GM12878 (cell line): ENCODE measurements at regions not wholly inside any gene's neighbourhood (a gene's known extent, or its start where the extent isn't known, plus 50 kb on each side); places are given as distances from the start of the nearest gene placed in this dataset.

Source experiments
- ATAC-seq: fragments of 200-7000 bp; cut with Tn5 transposase; 3 replicates; pipeline ENCODE4 v1.9.1; 2020; ENCODE audit warnings: mild to moderate bottlenecking, moderate library complexity
- BruUV-seq: library from RNA; stranded (reverse); fragments of 400-500 nt; replicated peaks from 2 replicates; lab custom pipeline; 2021; lab: Mats Ljungman, UMichigan
- CTCF ChIA-PET: fragments of 300-600 bp; sonication (Branson Sonifier 250); formaldehyde crosslinking; extraction: SDS; loops from one replicate; lab custom pipeline; 2021; ENCODE audit warnings: inconsistent platforms; lab: Yijun Ruan, JAX
- POLR2A ChIA-PET: fragments of 350-600 bp; formaldehyde crosslinking; extraction: SDS; loops from one replicate; lab custom pipeline; 2021; ENCODE audit warnings: inconsistent platforms; lab: Charles Lee
- RAD21 ChIA-PET: fragments of 300-600 bp; sonication (Branson Sonifier 250); formaldehyde crosslinking; loops from one replicate; lab custom pipeline; 2023; ENCODE audit warnings: antibody characterized with exemption; ENCODE audit not compliant: unreplicated experiment; lab: Charles Lee
- SMC1A ChIA-PET: fragments of 300-600 bp; sonication (Branson Sonifier 250); formaldehyde crosslinking; loops from one replicate; lab custom pipeline; 2023; ENCODE audit not compliant: unreplicated experiment, uncharacterized antibody; lab: Charles Lee
- DNase-seq: peaks from one replicate; pipeline ENCODE4 v3.0.0-alpha.2; 2011; ENCODE audit warnings: low read depth, low spot score
- FAIRE-seq: peaks from 3 replicates; lab custom pipeline; 2011; peaks lifted over from hg19 to GRCh38; lab: Jason Lieb, UNC
- H2AFZ ChIP-seq: 2 replicates; pipeline ENCODE4 v1.6.0; 2011; ENCODE audit warnings: low read depth, low read length, control low read depth; ENCODE audit not compliant: control insufficient read depth
- H3K27ac ChIP-seq: 2 replicates; pipeline ENCODE4 v1.5.1; 2011; ENCODE audit warnings: control low read depth; ENCODE audit not compliant: control insufficient read depth, insufficient read depth
- H3K27me3 ChIP-seq, 2 experiments: replicated peaks in 1 of 2; 2 replicates each; pipeline versions ENCODE4 v1.6.0 to v1.6.1; 2011; ENCODE audit warnings: low read length in 1 of 2; ENCODE audit not compliant: control insufficient read depth in 2 of 2, insufficient read depth in 2 of 2
- H3K36me3 ChIP-seq, 2 experiments: 2 replicates each; pipeline ENCODE4 v1.5.1; 2011; ENCODE audit warnings: low read length in 1 of 2; ENCODE audit not compliant: control insufficient read depth in 2 of 2, insufficient read depth in 2 of 2
- H3K4me1 ChIP-seq: 2 replicates; pipeline ENCODE4 v1.6.1; 2011; ENCODE audit warnings: mild to moderate bottlenecking, low read length, moderate library complexity, mixed read lengths; ENCODE audit not compliant: control insufficient read depth, insufficient read depth
- H3K4me2 ChIP-seq: 2 replicates; pipeline ENCODE4 v1.6.0; 2011; ENCODE audit warnings: control low read depth; ENCODE audit not compliant: control insufficient read depth, insufficient read depth
- H3K4me3 ChIP-seq: fragments of 200-600 bp; sonication (generic); 2 replicates; pipeline ENCODE4 v1.5.1; 2016
- H3K79me2 ChIP-seq: 2 replicates; pipeline ENCODE4 v1.6.0; 2011; ENCODE audit warnings: low read length; ENCODE audit not compliant: control insufficient read depth, insufficient read depth
- H3K9ac ChIP-seq: 2 replicates; pipeline ENCODE4 v1.8.0; 2011; ENCODE audit warnings: low read length, control low read depth, mixed read lengths; ENCODE audit not compliant: control insufficient read depth, insufficient read depth
- H3K9me3 ChIP-seq: replicated peaks from 3 replicates; pipeline ENCODE4 v1.5.1; 2011; ENCODE audit warnings: mild to moderate bottlenecking, low read length; ENCODE audit not compliant: control insufficient read depth, insufficient read depth
- H4K20me1 ChIP-seq: 2 replicates; pipeline ENCODE4 v1.6.0; 2011; ENCODE audit not compliant: control insufficient read depth, insufficient read depth
- ESRRA ChIP-seq: IDR thresholded peaks from 2 replicates; pipeline ENCODE4 v1.6.1; 2012; ENCODE audit warnings: mild to moderate bottlenecking, low read length, improper control_type of control experiment
- FOXK2 ChIP-seq: fragments of 450-650 bp; IDR thresholded peaks from 2 replicates; pipeline ENCODE4 v1.6.1; 2017; ENCODE audit warnings: mild to moderate bottlenecking, moderate library complexity
- HCFC1 ChIP-seq: fragments of 150-350 bp; IDR thresholded peaks from 2 replicates; pipeline ENCODE4 v1.6.1; 2014; ENCODE audit warnings: low read length
- HDGF ChIP-seq: fragments of 450-650 bp; IDR thresholded peaks from 2 replicates; pipeline ENCODE4 v1.6.1; 2016; ENCODE audit warnings: antibody characterized with exemption
- KDM1A ChIP-seq: fragments of 200-600 bp; sonication (generic); IDR thresholded peaks from 2 replicates; pipeline ENCODE4 v1.6.1; 2016; ENCODE audit warnings: borderline replicate concordance
- NR2C1 ChIP-seq: fragments of 450-650 bp; IDR thresholded peaks from 2 replicates; pipeline ENCODE4 v1.6.1; 2017; ENCODE audit warnings: antibody characterized with exemption, mild to moderate bottlenecking, moderate library complexity
- RBBP5 ChIP-seq: fragments of 200-600 bp; sonication (generic); conservative IDR thresholded peaks from 2 replicates; pipeline ENCODE4 v1.6.1; 2016
- RFX5 ChIP-seq: IDR thresholded peaks from 2 replicates; pipeline ENCODE4 v1.6.1; 2011; ENCODE audit warnings: low read depth, low read length, improper control_type of control experiment
- SIX5 ChIP-seq: IDR thresholded peaks from 2 replicates; pipeline ENCODE4 v1.6.1; 2011; ENCODE audit warnings: mild to moderate bottlenecking, low read depth, low read length, moderate library complexity; ENCODE audit not compliant: severe bottlenecking
- SUZ12 ChIP-seq: fragments of 200-600 bp; sonication (generic); IDR thresholded peaks from one replicate; pipeline ENCODE4 v1.6.1; 2018; ENCODE audit warnings: antibody characterized with exemption, mild to moderate bottlenecking; ENCODE audit not compliant: unreplicated experiment
- TBL1XR1 ChIP-seq: IDR thresholded peaks from 2 replicates; pipeline ENCODE4 v1.6.1; 2012; ENCODE audit warnings: low read depth, low read length, improper control_type of control experiment
- ZZZ3 ChIP-seq: IDR thresholded peaks from 2 replicates; pipeline ENCODE4 v1.6.1; 2011; ENCODE audit warnings: low read depth; ENCODE audit not compliant: control insufficient read depth, insufficient read length
- in situ Hi-C: fragments of 300-500 bp; cut with MboI; formaldehyde crosslinking; loops from 9 replicates; pipeline ENCODE4 v1.14.3; 2018; ENCODE audit warnings: mixed read lengths
- intact Hi-C: fragments of 100-400 bp; cut with micrococcal nuclease; formaldehyde crosslinking; loops from one replicate; pipeline ENCODE4 v1.14.2; 2022; ENCODE audit not compliant: unreplicated experiment
- TF ChIP-seq, protein P1 (sequence below): IDR thresholded peaks from 2 replicates; pipeline ENCODE4 v1.6.1; 2011; ENCODE audit warnings: borderline replicate concordance, low read depth, mild to moderate bottlenecking, moderate library complexity, low read length; ENCODE audit not compliant: insufficient read depth, poor library complexity, severe bottlenecking
- TF ChIP-seq, protein P2 (sequence below): fragments of 150-350 bp; IDR thresholded peaks from 2 replicates; pipeline ENCODE4 v1.6.1; 2014; ENCODE audit warnings: mild to moderate bottlenecking, low read depth, low read length
- TF ChIP-seq, protein P3 (sequence below): IDR thresholded peaks from 2 replicates; pipeline ENCODE4 v1.6.1; 2012; ENCODE audit warnings: low read depth, low read length, improper control_type of control experiment
- TF ChIP-seq, protein P4 (sequence below): fragments of 450-650 bp; formaldehyde crosslinking; IDR thresholded peaks from 2 replicates; pipeline ENCODE4 v1.5.0; 2022; ENCODE audit warnings: mild to moderate bottlenecking, missing genetic modification characterization

DNA sequence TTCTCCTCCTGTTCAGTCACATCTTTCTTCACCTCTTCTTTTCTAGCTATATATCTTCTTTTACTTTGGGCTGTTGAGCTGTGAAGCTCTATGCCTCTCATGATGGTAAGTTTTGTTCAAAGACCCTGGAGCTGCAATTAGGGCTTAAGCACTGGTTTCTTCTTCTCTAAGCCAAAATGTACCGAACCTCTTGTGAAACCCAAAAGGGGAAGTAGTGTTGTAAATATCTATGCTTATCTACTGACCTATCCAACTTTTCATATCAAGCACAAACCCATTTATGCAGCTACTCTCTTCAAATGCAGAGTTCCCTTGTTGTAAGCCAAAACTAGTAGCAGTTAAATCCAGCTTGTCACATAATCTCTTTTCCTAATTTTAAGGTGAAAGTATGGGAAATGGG is 123.6 kb upstream of the CD96 start (continued):
- TF ChIP-seq SUZ12, result no peak

DNA sequence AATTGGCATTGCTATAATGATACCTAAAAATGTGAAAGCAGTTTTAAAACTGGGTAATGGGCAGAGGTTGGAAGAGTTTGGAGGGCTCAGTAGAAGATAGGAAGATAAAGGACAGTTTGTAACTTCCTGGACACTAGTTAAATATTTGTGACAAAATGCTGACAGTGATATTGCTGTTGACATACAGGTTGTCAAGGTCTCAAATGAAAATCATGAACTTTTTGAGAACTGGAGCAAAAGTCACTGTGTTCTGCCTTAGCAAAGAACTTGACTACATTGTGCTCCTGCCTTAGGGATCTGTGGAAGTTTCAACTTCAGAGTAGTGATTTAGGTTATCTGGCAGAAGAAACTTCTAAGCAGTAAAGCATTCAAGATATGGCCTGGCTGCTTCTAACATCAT is 113.7 kb upstream of the CD96 start:
- H3K4me3 ChIP-seq, result no peak overlapping the region
- no TSS peak for BruUV-seq
- H3K9ac ChIP-seq, result no peak overlapping the region
- no peak overlapping the region for H2AFZ ChIP-seq
- no peaks in the 10 kb centered on the region for H4K20me1 ChIP-seq
- H3K9me3 ChIP-seq, result no peaks in the 10 kb centered on the region
- no peaks in the 10 kb centered on the region for H3K4me1 ChIP-seq
- intact Hi-C loops (loop anchor here (10.0 kb wide), 1 partner anchor 56 kb away; no protein-coding TSS in a partner anchor), in situ Hi-C loops (no loop called here)
- H3K4me2 ChIP-seq, result no peak overlapping the region
- ChIA-PET SMC1A (interaction anchor here (0.9 kb wide), 1 partner anchor 88 kb away, joined by 3 read pairs; no protein-coding TSS in a partner anchor), RAD21 (no interaction called here), CTCF (interaction anchor here (0.5 kb wide), 1 partner anchor 1897 kb away, joined by 3 read pairs; no protein-coding TSS in a partner anchor), POLR2A (no interaction called here)
- FAIRE-seq, result no peak
- H3K36me3 ChIP-seq, result no peaks in the 10 kb centered on the region
- H3K79me2 ChIP-seq, result no peaks in the 10 kb centered on the region
- H3K27me3 ChIP-seq, result no peaks in the 10 kb centered on the region
- DNase-seq, result no peak
- ATAC-seq, result no peak
- H3K27ac ChIP-seq, result no peak overlapping the region
- TF ChIP-seq, protein P1, sequence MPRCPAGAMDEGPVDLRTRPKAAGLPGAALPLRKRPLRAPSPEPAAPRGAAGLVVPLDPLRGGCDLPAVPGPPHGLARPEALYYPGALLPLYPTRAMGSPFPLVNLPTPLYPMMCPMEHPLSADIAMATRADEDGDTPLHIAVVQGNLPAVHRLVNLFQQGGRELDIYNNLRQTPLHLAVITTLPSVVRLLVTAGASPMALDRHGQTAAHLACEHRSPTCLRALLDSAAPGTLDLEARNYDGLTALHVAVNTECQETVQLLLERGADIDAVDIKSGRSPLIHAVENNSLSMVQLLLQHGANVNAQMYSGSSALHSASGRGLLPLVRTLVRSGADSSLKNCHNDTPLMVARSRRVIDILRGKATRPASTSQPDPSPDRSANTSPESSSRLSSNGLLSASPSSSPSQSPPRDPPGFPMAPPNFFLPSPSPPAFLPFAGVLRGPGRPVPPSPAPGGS, result no peak
- TF ChIP-seq ESRRA (no peak), RFX5 (no peak), ZZZ3 (no peak), SIX5 (no peak), HCFC1 (no peak), RBBP5 (no peak), FOXK2 (no peak), TBL1XR1 (no peak), NR2C1 (no peak), KDM1A (no peak), HDGF (no peak), SUZ12 (no peak)
- TF ChIP-seq, protein P2, sequence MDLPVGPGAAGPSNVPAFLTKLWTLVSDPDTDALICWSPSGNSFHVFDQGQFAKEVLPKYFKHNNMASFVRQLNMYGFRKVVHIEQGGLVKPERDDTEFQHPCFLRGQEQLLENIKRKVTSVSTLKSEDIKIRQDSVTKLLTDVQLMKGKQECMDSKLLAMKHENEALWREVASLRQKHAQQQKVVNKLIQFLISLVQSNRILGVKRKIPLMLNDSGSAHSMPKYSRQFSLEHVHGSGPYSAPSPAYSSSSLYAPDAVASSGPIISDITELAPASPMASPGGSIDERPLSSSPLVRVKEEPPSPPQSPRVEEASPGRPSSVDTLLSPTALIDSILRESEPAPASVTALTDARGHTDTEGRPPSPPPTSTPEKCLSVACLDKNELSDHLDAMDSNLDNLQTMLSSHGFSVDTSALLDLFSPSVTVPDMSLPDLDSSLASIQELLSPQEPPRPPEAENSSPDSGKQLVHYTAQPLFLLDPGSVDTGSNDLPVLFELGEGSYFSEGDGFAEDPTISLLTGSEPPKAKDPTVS, result no peak
- TF ChIP-seq, protein P3, sequence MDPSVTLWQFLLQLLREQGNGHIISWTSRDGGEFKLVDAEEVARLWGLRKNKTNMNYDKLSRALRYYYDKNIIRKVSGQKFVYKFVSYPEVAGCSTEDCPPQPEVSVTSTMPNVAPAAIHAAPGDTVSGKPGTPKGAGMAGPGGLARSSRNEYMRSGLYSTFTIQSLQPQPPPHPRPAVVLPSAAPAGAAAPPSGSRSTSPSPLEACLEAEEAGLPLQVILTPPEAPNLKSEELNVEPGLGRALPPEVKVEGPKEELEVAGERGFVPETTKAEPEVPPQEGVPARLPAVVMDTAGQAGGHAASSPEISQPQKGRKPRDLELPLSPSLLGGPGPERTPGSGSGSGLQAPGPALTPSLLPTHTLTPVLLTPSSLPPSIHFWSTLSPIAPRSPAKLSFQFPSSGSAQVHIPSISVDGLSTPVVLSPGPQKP, result no peak
- TF ChIP-seq, protein P4, sequence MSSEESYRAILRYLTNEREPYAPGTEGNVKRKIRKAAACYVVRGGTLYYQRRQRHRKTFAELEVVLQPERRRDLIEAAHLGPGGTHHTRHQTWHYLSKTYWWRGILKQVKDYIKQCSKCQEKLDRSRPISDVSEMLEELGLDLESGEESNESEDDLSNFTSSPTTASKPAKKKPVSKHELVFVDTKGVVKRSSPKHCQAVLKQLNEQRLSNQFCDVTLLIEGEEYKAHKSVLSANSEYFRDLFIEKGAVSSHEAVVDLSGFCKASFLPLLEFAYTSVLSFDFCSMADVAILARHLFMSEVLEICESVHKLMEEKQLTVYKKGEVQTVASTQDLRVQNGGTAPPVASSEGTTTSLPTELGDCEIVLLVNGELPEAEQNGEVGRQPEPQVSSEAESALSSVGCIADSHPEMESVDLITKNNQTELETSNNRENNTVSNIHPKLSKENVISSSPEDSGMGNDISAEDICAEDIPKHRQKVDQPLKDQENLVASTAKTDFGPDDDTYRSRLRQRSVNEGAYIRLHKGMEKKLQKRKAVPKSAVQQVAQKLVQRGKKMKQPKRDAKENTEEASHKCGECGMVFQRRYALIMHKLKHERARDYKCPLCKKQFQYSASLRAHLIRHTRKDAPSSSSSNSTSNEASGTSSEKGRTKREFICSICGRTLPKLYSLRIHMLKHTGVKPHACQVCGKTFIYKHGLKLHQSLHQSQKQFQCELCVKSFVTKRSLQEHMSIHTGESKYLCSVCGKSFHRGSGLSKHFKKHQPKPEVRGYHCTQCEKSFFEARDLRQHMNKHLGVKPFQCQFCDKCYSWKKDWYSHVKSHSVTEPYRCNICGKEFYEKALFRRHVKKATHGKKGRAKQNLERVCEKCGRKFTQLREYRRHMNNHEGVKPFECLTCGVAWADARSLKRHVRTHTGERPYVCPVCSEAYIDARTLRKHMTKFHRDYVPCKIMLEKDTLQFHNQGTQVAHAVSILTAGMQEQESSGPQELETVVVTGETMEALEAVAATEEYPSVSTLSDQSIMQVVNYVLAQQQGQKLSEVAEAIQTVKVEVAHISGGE, result no peak
